ENCODE measurements at regions not wholly inside any gene's neighbourhood (a gene's known extent, or its start where the extent isn't known, plus 50 kb on each side); places are given as distances from the start of the nearest gene placed in this dataset.

DNA sequence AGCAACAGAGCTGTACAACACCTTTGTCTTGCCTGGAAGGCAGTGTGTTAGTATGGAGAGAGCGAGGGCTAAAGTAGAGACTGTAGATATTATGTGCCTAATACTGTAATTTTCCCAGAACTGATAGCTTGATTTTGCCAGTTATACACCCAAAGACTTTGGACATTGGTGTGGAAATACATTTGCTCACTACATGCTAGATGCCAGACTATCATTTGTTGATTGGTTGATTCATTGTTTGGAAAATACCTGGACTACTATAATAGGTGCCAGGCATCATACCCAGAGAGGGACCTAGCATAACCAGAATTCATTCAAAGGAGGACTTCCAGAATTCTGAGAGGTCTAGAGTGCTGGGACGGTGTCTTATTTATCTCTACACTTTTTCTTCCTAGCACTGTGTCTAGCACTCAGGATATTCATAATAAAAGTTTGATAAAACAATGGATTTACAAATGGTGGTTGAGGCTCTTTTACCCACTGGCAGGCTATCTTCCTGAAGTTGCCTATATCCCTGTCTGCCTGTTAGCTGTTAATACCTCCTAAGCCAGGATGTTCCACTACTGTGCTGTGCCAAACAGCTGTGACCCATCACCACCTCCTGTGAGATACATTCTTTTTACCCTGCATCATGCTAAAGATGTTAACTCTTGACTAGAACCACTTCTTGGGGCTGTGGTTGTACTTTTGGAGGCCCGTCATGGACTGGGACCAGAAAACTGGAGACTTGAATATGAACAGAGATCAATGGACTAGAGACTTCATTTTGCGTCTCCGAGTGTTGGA is 72.2 kb upstream of the FUCA2 start:
- TF ChIP-seq JUN (IDR thresholded peaks at IDR 0.05; ENCODE audit: borderline replicate concordance, insufficient read depth, insufficient read length, low read depth) (no peak), FOS (IDR thresholded peaks at IDR 0.05; ENCODE audit: borderline replicate concordance, insufficient read depth, low read length) (no peak), CTCF (IDR thresholded peaks at IDR 0.05; ENCODE audit: extremely low read depth in 1 of 2, insufficient read depth in 1 of 2, low read depth in 1 of 2, low read length in 2 of 2) (no peak), POLR2A (IDR thresholded peaks at IDR 0.05; ENCODE audit: low read depth, low read length) (no peak), MAX (IDR thresholded peaks at IDR 0.05; ENCODE audit: insufficient read depth, insufficient read length) (no peak), GATA2 (IDR thresholded peaks at IDR 0.05; ENCODE audit: insufficient read depth, insufficient read length, low read depth, low read length) (no peak), POLR2AphosphoS5 (IDR thresholded peaks at IDR 0.05; ENCODE audit: insufficient read depth, low read depth, low read length) (no peak), EZH2 (IDR thresholded peaks at IDR 0.05; ENCODE audit: borderline replicate concordance, low read depth, low read length, severe bottlenecking) (no peak), MYC (IDR thresholded peaks at IDR 0.05; ENCODE audit: low read depth, low read length) (no peak)
- no peak overlapping the region for H3K9ac ChIP-seq (replicated peaks; ENCODE audit: extremely low read depth, insufficient read depth, low read length)
- no peaks in the 10 kb centered on the region for H3K27me3 ChIP-seq (ENCODE audit: control insufficient read depth in 2 of 2, insufficient read depth in 2 of 2, low read length in 2 of 2)
- no peaks in the 10 kb centered on the region for H3K36me3 ChIP-seq (ENCODE audit: control insufficient read depth in 2 of 2, extremely low read depth in 1 of 2, insufficient read depth in 2 of 2, low read length in 2 of 2)
- H3K79me2 ChIP-seq (ENCODE audit: control insufficient read depth, insufficient read depth, low read length), result no peaks in the 10 kb centered on the region
- FAIRE-seq (no peak), DNase-seq (ENCODE audit: low read depth, low spot score) (no peak)
- ChIA-PET POLR2A (no interaction called here), CTCF (interaction anchor here (3.0 kb wide), 1 partner anchor 8 kb away, joined by 9 read pairs; no protein-coding TSS in a partner anchor)
- H3K4me3 ChIP-seq (replicated peaks in 1 of 3; ENCODE audit: insufficient read depth in 1 of 3, low read depth in 1 of 3, low read length in 3 of 3), result no peak overlapping the region
- no peak overlapping the region for H2AFZ ChIP-seq (ENCODE audit: low read depth, low read length)
- peaks cover 9% of the 10 kb centered on the region for H3K4me1 ChIP-seq (ENCODE audit: control insufficient read depth, extremely low read depth, insufficient read depth, low read length)
- H3K27ac ChIP-seq (ENCODE audit: insufficient read depth, low read depth, low read length), result no peak overlapping the region
- no peaks in the 10 kb centered on the region for H3K9me1 ChIP-seq (replicated peaks; ENCODE audit: control insufficient read depth, extremely low read depth, insufficient read depth, low read length)
- intact Hi-C loops (cut with micrococcal nuclease), result no loop called here
- H3K9me3 ChIP-seq (replicated peaks; ENCODE audit: control insufficient read depth, insufficient read depth, low read length), result no peaks in the 10 kb centered on the region
- no peak overlapping the region for H3K4me2 ChIP-seq (ENCODE audit: insufficient read depth, low read length)
- H4K20me1 ChIP-seq (replicated peaks; ENCODE audit: control insufficient read depth, extremely low read depth, insufficient read depth, low read length), result no peaks in the 10 kb centered on the region
- no TSS peak for BruUV-seq (replicated peaks)
- dilution Hi-C loops (cut with MboI; ENCODE audit: extremely low pct_ligation_motif_present, low sequenced_read_pairs), result no loop called here

All from endothelial cell of umbilical vein (primary cell).